GM12878 (cell line): ENCODE measurements at regions not wholly inside any gene's neighbourhood (a gene's known extent, or its start where the extent isn't known, plus 50 kb on each side); places are given as distances from the start of the nearest gene placed in this dataset.

ENCODE experiments used
- ATAC-seq: fragments of 200-7000 bp; cut with Tn5 transposase; 3 replicates; pipeline ENCODE4 v1.9.1; 2020; ENCODE audit warnings: mild to moderate bottlenecking, moderate library complexity
- BruUV-seq: library from RNA; stranded (reverse); fragments of 400-500 nt; replicated peaks from 2 replicates; lab custom pipeline; 2021; lab: Mats Ljungman, UMichigan
- CTCF ChIA-PET: fragments of 300-600 bp; sonication (Branson Sonifier 250); formaldehyde crosslinking; extraction: SDS; loops from one replicate; lab custom pipeline; 2021; ENCODE audit warnings: inconsistent platforms; lab: Yijun Ruan, JAX
- POLR2A ChIA-PET: fragments of 350-600 bp; formaldehyde crosslinking; extraction: SDS; loops from one replicate; lab custom pipeline; 2021; ENCODE audit warnings: inconsistent platforms; lab: Charles Lee
- RAD21 ChIA-PET: fragments of 300-600 bp; sonication (Branson Sonifier 250); formaldehyde crosslinking; loops from one replicate; lab custom pipeline; 2023; ENCODE audit warnings: antibody characterized with exemption; ENCODE audit not compliant: unreplicated experiment; lab: Charles Lee
- SMC1A ChIA-PET: fragments of 300-600 bp; sonication (Branson Sonifier 250); formaldehyde crosslinking; loops from one replicate; lab custom pipeline; 2023; ENCODE audit not compliant: unreplicated experiment, uncharacterized antibody; lab: Charles Lee
- DNase-seq: peaks from one replicate; pipeline ENCODE4 v3.0.0-alpha.2; 2011; ENCODE audit warnings: low read depth, low spot score
- FAIRE-seq: peaks from 3 replicates; lab custom pipeline; 2011; peaks lifted over from hg19 to GRCh38; lab: Jason Lieb, UNC
- H2AFZ ChIP-seq: 2 replicates; pipeline ENCODE4 v1.6.0; 2011; ENCODE audit warnings: low read depth, low read length, control low read depth; ENCODE audit not compliant: control insufficient read depth
- H3K27ac ChIP-seq: 2 replicates; pipeline ENCODE4 v1.5.1; 2011; ENCODE audit warnings: control low read depth; ENCODE audit not compliant: control insufficient read depth, insufficient read depth
- H3K27me3 ChIP-seq, 2 experiments: replicated peaks in 1 of 2; 2 replicates each; pipeline versions ENCODE4 v1.6.0 to v1.6.1; 2011; ENCODE audit warnings: low read length in 1 of 2; ENCODE audit not compliant: control insufficient read depth in 2 of 2, insufficient read depth in 2 of 2
- H3K36me3 ChIP-seq, 2 experiments: 2 replicates each; pipeline ENCODE4 v1.5.1; 2011; ENCODE audit warnings: low read length in 1 of 2; ENCODE audit not compliant: control insufficient read depth in 2 of 2, insufficient read depth in 2 of 2
- H3K4me1 ChIP-seq: 2 replicates; pipeline ENCODE4 v1.6.1; 2011; ENCODE audit warnings: mild to moderate bottlenecking, low read length, moderate library complexity, mixed read lengths; ENCODE audit not compliant: control insufficient read depth, insufficient read depth
- H3K4me2 ChIP-seq: 2 replicates; pipeline ENCODE4 v1.6.0; 2011; ENCODE audit warnings: control low read depth; ENCODE audit not compliant: control insufficient read depth, insufficient read depth
- H3K4me3 ChIP-seq: fragments of 200-600 bp; sonication (generic); 2 replicates; pipeline ENCODE4 v1.5.1; 2016
- H3K79me2 ChIP-seq: 2 replicates; pipeline ENCODE4 v1.6.0; 2011; ENCODE audit warnings: low read length; ENCODE audit not compliant: control insufficient read depth, insufficient read depth
- H3K9ac ChIP-seq: 2 replicates; pipeline ENCODE4 v1.8.0; 2011; ENCODE audit warnings: low read length, control low read depth, mixed read lengths; ENCODE audit not compliant: control insufficient read depth, insufficient read depth
- H3K9me3 ChIP-seq: replicated peaks from 3 replicates; pipeline ENCODE4 v1.5.1; 2011; ENCODE audit warnings: mild to moderate bottlenecking, low read length; ENCODE audit not compliant: control insufficient read depth, insufficient read depth
- H4K20me1 ChIP-seq: 2 replicates; pipeline ENCODE4 v1.6.0; 2011; ENCODE audit not compliant: control insufficient read depth, insufficient read depth
- CBX5 ChIP-seq: sonication (generic); IDR thresholded peaks from 2 replicates; pipeline ENCODE4 v1.6.1; 2016; ENCODE audit warnings: low read depth, moderate library complexity, mild to moderate bottlenecking, inconsistent platforms
- GABPA ChIP-seq: IDR thresholded peaks from 2 replicates; pipeline ENCODE4 v1.6.1; 2014; ENCODE audit warnings: antibody characterized with exemption, low read depth, mild to moderate bottlenecking, inconsistent platforms
- GATAD2B ChIP-seq: fragments of 450-650 bp; conservative IDR thresholded peaks from 2 replicates; pipeline ENCODE4 v1.6.1; 2017; ENCODE audit warnings: low read depth, mild to moderate bottlenecking, moderate library complexity
- HCFC1 ChIP-seq: fragments of 150-350 bp; IDR thresholded peaks from 2 replicates; pipeline ENCODE4 v1.6.1; 2014; ENCODE audit warnings: low read length
- HSF1 ChIP-seq: fragments of 150-350 bp; IDR thresholded peaks from 2 replicates; pipeline ENCODE4 v1.6.1; 2014; ENCODE audit warnings: mild to moderate bottlenecking, low read depth, low read length
- KLF5 ChIP-seq: fragments of 450-650 bp; IDR thresholded peaks from 2 replicates; pipeline ENCODE4 v1.6.1; 2014; ENCODE audit warnings: mild to moderate bottlenecking; ENCODE audit not compliant: partially characterized antibody
- NFXL1 ChIP-seq: fragments of 450-650 bp; IDR thresholded peaks from 2 replicates; pipeline ENCODE4 v1.6.1; 2017; ENCODE audit warnings: antibody characterized with exemption, mild to moderate bottlenecking, borderline replicate concordance
- PKNOX1 ChIP-seq: fragments of 450-650 bp; IDR thresholded peaks from 2 replicates; pipeline ENCODE4 v1.6.1; 2016; ENCODE audit warnings: mild to moderate bottlenecking
- REST ChIP-seq: IDR thresholded peaks from 2 replicates; pipeline ENCODE4 v1.6.1; 2012; ENCODE audit warnings: mild to moderate bottlenecking, low read depth, low read length
- RFX5 ChIP-seq: IDR thresholded peaks from 2 replicates; pipeline ENCODE4 v1.6.1; 2011; ENCODE audit warnings: low read depth, low read length, improper control_type of control experiment
- TAF1 ChIP-seq: IDR thresholded peaks from 2 replicates; pipeline ENCODE4 v1.6.1; 2011; ENCODE audit warnings: mild to moderate bottlenecking, low read depth, low read length, borderline replicate concordance
- ZNF24 ChIP-seq: fragments of 450-650 bp; IDR thresholded peaks from 2 replicates; pipeline ENCODE4 v1.6.1; 2017; ENCODE audit warnings: antibody characterized with exemption, mild to moderate bottlenecking
- ZNF274 ChIP-seq: IDR thresholded peaks from one replicate; pipeline ENCODE4 v1.8.0; 2011; ENCODE audit not compliant: insufficient read length, insufficient read depth
- WGBS: methylation state at CpG from one replicate; pipeline ENCODE4 v1.1.6; 2016; ENCODE audit warnings: low lambda C conversion rate; ENCODE audit not compliant: insufficient replicate concordance, insufficient coverage; ENCODE audit errors: missing lambda C conversion rate; 5-methylcytosine and 5-hydroxymethylcytosine counted together
- in situ Hi-C: fragments of 300-500 bp; cut with MboI; formaldehyde crosslinking; loops from 9 replicates; pipeline ENCODE4 v1.14.3; 2018; ENCODE audit warnings: mixed read lengths
- intact Hi-C: fragments of 100-400 bp; cut with micrococcal nuclease; formaldehyde crosslinking; loops from one replicate; pipeline ENCODE4 v1.14.2; 2022; ENCODE audit not compliant: unreplicated experiment

DNA sequence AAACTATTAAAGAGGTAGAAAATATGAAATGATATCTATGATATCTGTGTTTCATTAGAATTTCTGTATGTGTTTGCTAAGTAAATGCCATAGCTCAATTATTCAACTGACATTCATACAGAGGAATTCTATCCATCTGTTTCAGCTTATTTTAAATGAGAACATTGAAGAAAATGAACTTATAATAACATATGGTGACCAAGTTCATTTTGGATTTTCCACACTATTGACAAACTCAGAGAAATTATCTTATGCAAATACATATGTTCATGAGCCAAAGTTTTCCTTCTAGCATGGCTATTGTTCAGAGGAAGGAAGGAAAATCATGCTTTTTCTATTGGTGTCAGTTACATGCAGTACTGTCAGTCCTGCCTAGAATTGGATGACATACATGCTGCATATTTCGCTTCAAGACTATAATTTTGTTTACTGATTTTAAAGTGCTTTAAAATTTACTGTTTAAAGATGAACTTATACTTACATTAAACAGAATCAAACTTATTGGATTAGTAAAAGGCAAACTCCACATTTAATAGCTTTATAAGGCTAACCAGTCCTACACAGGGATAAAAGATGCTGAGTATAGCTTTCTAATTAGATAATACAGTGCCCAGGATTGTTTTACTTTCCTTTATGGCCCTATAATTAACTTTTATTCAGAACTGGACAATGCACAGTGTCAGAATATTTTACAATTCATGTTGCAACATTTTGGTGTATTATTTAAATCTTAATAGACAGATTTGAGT lies 646.2 kb downstream of the TRAM1L1 start (continued):
- TF ChIP-seq REST = no peak
- TF ChIP-seq, all 136 proteins: peak for 0

GRCh38 chr4:116438417-116438816 lies 647.0 kb downstream of the TRAM1L1 start:
- TF ChIP-seq CBX5 (no peak), RFX5 (no peak), PKNOX1 (no peak), HCFC1 (no peak), KLF5 (no peak), HSF1 (no peak), ZNF24 (no peak), GATAD2B (no peak), TAF1 (no peak), GABPA (no peak), NFXL1 (no peak), ZNF274 (no peak)
- H4K20me1 ChIP-seq = no peaks in the 10 kb centered on the region
- H3K27me3 ChIP-seq = no peaks in the 10 kb centered on the region
- in situ Hi-C loops (no loop called here), intact Hi-C loops (no loop called here)
- ATAC-seq = no peak
- H3K9ac ChIP-seq = no peak overlapping the region
- CTCF ChIA-PET = no interaction called here
- no peak overlapping the region for H2AFZ ChIP-seq
- no peak overlapping the region for H3K4me2 ChIP-seq
- BruUV-seq = no TSS peak
- H3K9me3 ChIP-seq = no peaks in the 10 kb centered on the region
- WGBS = 7% methylated on average over 2 of the region's 2 CpGs
- H3K27ac ChIP-seq = no peak overlapping the region
- no peaks in the 10 kb centered on the region for H3K36me3 ChIP-seq
- POLR2A ChIA-PET = no interaction called here
- SMC1A ChIA-PET = interaction anchor here (1.2 kb wide), 1 partner anchor 12 kb away, joined by 3 read pairs; no protein-coding TSS in a partner anchor
- no peak overlapping the region for H3K4me3 ChIP-seq
- FAIRE-seq = no peak
- RAD21 ChIA-PET = no interaction called here
- H3K4me1 ChIP-seq = no peaks in the 10 kb centered on the region
- no peaks in the 10 kb centered on the region for H3K79me2 ChIP-seq
- DNase-seq = no peak
